AG04450 (cell line): ENCODE measurements at regions not wholly inside any gene's neighbourhood (a gene's known extent, or its start where the extent isn't known, plus 50 kb on each side); places are given as distances from the start of the nearest gene placed in this dataset.

Source experiments
- CTCF ChIA-PET: fragments of 300-600, 350-600 bp; formaldehyde crosslinking; extraction: SDS; loops from one replicate; lab custom pipeline; 2022; ENCODE audit warnings: antibody characterized with exemption, inconsistent platforms; lab: Charles Lee
- POLR2A ChIA-PET: fragments of 350-600 bp; formaldehyde crosslinking; extraction: SDS; loops from one replicate; lab custom pipeline; 2021; ENCODE audit warnings: antibody characterized with exemption, inconsistent platforms; lab: Yijun Ruan, JAX
- DNase-seq: peaks from one replicate; pipeline ENCODE4 v3.0.0-alpha.2; 2011; ENCODE audit warnings: low read depth, low spot score
- H3K27ac ChIP-seq: one replicate; pipeline ENCODE4 v1.5.1; 2012; ENCODE audit warnings: low read depth, low read length, control low read depth
- H3K27me3 ChIP-seq: one replicate; pipeline ENCODE4 v1.6.0; 2012; ENCODE audit warnings: low read length; ENCODE audit not compliant: control insufficient read depth, insufficient read depth
- H3K4me3 ChIP-seq: 2 replicates; pipeline ENCODE4 v1.5.1; 2011; ENCODE audit warnings: mild to moderate bottlenecking, low read depth, low read length, control low read depth
- H3K9me3 ChIP-seq: 2 replicates; pipeline ENCODE4 v1.5.1; 2012; ENCODE audit warnings: low read length; ENCODE audit not compliant: control insufficient read depth, insufficient read depth
- TF ChIP-seq, protein P1 (sequence below): IDR thresholded peaks from 2 replicates; pipeline ENCODE4 v1.5.1; 2011; ENCODE audit warnings: low read depth, low read length, control low read depth, inconsistent platforms

DNA sequence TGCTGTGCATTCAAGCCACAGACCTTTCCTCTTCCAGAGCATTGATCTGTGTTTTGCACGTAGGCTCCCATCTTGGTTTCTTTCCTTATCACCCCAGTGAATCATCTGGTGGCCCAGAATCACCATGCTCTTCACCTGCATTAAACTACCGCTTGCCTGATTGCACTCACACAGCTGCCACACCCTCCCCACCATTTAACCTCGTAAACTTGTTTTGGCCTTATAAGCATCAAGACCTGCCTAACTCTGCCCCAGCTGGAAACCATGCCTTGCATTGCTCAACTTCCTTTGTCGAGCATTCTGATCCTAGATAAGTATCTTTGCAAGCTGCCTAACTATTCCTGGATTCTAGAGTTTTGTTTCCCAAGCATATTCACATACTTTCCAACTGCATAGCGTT lies 369.6 kb upstream of the SEMA6A start:
- H3K27me3 ChIP-seq: no peaks in the 10 kb centered on the region
- H3K27ac ChIP-seq: no peak overlapping the region
- CTCF ChIA-PET: no interaction called here
- POLR2A ChIA-PET: no interaction called here
- TF ChIP-seq, protein P1, sequence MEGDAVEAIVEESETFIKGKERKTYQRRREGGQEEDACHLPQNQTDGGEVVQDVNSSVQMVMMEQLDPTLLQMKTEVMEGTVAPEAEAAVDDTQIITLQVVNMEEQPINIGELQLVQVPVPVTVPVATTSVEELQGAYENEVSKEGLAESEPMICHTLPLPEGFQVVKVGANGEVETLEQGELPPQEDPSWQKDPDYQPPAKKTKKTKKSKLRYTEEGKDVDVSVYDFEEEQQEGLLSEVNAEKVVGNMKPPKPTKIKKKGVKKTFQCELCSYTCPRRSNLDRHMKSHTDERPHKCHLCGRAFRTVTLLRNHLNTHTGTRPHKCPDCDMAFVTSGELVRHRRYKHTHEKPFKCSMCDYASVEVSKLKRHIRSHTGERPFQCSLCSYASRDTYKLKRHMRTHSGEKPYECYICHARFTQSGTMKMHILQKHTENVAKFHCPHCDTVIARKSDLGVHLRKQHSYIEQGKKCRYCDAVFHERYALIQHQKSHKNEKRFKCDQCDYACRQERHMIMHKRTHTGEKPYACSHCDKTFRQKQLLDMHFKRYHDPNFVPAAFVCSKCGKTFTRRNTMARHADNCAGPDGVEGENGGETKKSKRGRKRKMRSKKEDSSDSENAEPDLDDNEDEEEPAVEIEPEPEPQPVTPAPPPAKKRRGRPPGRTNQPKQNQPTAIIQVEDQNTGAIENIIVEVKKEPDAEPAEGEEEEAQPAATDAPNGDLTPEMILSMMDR: no peak
- H3K9me3 ChIP-seq: peaks cover 9% of the 10 kb centered on the region; the same call in 1 of the 2 replicates
- DNase-seq: no peak
- no peak overlapping the region for H3K4me3 ChIP-seq

DNA sequence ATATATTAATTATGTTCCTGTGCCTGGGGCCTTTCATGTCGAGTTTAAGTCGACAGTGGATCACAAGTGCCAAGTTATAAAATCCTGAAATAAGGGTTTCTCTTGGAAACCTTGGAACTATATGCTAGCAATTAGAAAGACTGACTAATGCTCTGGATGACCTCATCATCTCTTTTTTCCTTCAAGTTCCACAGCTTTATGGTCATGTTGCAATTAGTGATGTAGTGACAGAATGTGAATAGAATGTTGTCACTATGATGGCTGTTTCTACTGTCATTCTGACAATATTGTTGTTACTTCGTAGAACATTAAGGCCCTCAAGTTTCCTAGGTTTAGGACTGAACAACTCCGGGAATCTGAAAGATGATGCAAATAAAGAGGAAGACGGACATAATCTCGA lies 368.0 kb upstream of the SEMA6A start:
- ChIA-PET CTCF (no interaction called here), POLR2A (no interaction called here)

DNA sequence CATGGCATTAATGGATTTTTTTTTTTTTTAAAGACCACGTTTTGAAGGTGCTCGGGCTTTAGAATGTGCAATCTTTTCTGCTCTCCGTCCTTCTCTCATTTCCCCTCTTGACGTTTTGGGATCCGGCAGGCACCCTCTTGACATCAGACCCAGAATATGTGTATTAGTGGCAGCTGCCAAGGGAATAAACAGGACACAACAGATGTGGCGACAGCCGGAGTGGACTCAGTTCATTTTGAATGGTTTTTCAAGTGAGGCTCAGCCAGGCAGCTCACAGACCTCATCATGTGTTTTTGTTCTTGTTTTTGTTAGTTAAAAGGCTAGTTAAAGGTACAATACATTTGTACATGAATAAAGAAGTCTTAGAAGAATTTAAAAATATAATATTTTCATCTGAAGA lies 365.0 kb upstream of the SEMA6A start:
- CTCF ChIA-PET: no interaction called here
- DNase-seq: no peak
- Histone ChIP-seq H3K27ac (no peak overlapping the region), H3K27me3 (no peaks in the 10 kb centered on the region), H3K4me3 (no peak overlapping the region), H3K9me3 (peaks cover 6% of the 10 kb centered on the region; the same call in 1 of the 2 replicates)
- TF ChIP-seq, protein P1: no peak
- POLR2A ChIA-PET: no interaction called here

More for the DNA sequence above, 368.0 kb upstream of the SEMA6A start:
- Histone ChIP-seq H3K4me3 (no peak overlapping the region), H3K27ac (no peak overlapping the region), H3K9me3 (peaks cover 5% of the 10 kb centered on the region; the same call in 1 of the 2 replicates), H3K27me3 (no peaks in the 10 kb centered on the region)
- TF ChIP-seq, protein P1: no peak
- DNase-seq: no peak

DNA sequence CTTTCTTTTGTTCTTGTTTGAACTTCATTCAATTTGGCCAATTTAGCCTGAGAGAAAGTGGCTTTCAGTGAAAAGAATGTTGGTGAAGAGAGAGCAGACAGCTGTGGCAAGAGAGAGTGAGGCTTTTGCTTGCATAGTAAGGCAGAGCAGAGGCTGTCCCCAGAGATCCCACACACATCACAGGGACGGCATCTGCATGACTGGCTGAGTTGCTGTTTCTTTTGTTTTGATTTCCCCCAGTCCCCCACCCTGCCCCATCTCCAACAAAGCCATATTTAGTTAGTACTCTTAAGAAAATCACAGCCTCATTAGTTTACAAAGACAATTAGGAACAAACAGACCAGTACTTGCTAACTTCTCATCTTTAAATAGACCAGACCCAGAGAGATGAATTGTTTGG lies 363.9 kb upstream of the SEMA6A start:
- TF ChIP-seq, protein P1: no peak
- CTCF ChIA-PET: no interaction called here
- Histone ChIP-seq H3K9me3 (peaks cover 4% of the 10 kb centered on the region; the same call in 1 of the 2 replicates), H3K27ac (no peak overlapping the region), H3K4me3 (no peak overlapping the region), H3K27me3 (no peaks in the 10 kb centered on the region)
- DNase-seq: no peak
- POLR2A ChIA-PET: no interaction called here

DNA sequence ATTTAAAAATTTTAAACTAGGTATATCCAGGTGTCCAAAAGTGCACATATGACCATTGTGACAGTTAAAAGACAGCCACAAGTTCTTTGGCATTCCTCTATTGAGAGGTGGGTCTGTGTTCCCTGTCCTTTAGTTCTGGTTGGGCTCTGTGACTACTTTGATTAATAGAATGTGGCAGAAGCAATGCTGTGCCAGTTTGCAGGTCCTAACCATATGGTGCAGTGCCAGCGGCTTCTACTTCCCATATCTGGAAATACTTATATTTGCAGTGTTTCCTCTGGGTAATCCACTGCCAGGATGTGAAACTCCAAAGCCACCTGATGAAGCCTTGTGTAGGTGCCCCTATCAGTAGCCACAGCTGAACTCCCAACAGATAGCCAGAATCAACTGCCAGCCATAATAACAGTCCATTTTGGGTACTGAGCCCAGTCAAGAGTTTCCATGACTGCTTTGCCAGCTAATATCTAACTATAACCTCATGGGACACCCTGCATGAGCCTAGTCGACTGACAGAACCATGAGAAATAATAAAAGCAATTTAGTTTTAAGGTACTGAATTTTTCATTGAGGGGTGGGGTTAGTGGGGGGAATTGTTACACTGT lies 361.0 kb upstream of the SEMA6A start:
- TF ChIP-seq, protein P1: no peak
- Histone ChIP-seq H3K27ac (no peak overlapping the region), H3K4me3 (no peak overlapping the region), H3K27me3 (no peaks in the 10 kb centered on the region), H3K9me3 (peaks cover 4% of the 10 kb centered on the region; the same call in 1 of the 2 replicates)
- ChIA-PET CTCF (no interaction called here), POLR2A (no interaction called here)
- no peak for DNase-seq
